Keratinocyte (primary cell): ENCODE measurements at regions not wholly inside any gene's neighbourhood (a gene's known extent, or its start where the extent isn't known, plus 50 kb on each side); places are given as distances from the start of the nearest gene placed in this dataset.

Source experiments
- DNase-seq: peaks from one replicate; pipeline ENCODE4 v3.0.0-alpha.2; 2011; ENCODE audit warnings: low read depth, missing footprints, low spot score
- FAIRE-seq: peaks from 2 replicates; lab custom pipeline; 2011; peaks lifted over from hg19 to GRCh38; lab: Jason Lieb, UNC
- H2AFZ ChIP-seq: 2 replicates; pipeline ENCODE4 v1.6.0; 2012; ENCODE audit warnings: low read length, control low read depth, inconsistent platforms; ENCODE audit not compliant: control insufficient read depth
- H3K27ac ChIP-seq: 2 replicates; pipeline ENCODE4 v1.5.1; 2011; ENCODE audit warnings: low read length; ENCODE audit not compliant: control insufficient read depth, insufficient read depth
- H3K27me3 ChIP-seq: 3 replicates; pipeline ENCODE4 v1.6.0; 2011; ENCODE audit warnings: low read length; ENCODE audit not compliant: control insufficient read depth, insufficient read depth; ENCODE audit errors: extremely low read depth
- H3K36me3 ChIP-seq, 2 experiments: 2 replicates in 1 of 2; 3 replicates in 1 of 2; pipeline ENCODE4 v1.5.1; 2011; ENCODE audit warnings: low read length in 2 of 2, mild to moderate bottlenecking in 1 of 2; ENCODE audit not compliant: control insufficient read depth in 2 of 2, insufficient read depth in 2 of 2; ENCODE audit errors: extremely low read depth in 1 of 2
- H3K4me1 ChIP-seq: 3 replicates; pipeline ENCODE4 v1.5.1; 2011; ENCODE audit warnings: low read length; ENCODE audit not compliant: control insufficient read depth, insufficient read depth; ENCODE audit errors: extremely low read depth
- H3K4me2 ChIP-seq: 3 replicates; pipeline ENCODE4 v1.6.0; 2011; ENCODE audit warnings: low read depth, low read length; ENCODE audit not compliant: control insufficient read depth, insufficient read depth; ENCODE audit errors: extremely low read depth
- H3K4me3 ChIP-seq, 3 experiments: fragments of 200-600 bp in 1 of 3; sonication (generic) in 1 of 3; 2 replicates in 2 of 3; 3 replicates in 1 of 3; pipeline ENCODE4 v1.5.1; 2011 to 2016; ENCODE audit warnings: low read length in 3 of 3, mild to moderate bottlenecking in 3 of 3, control low read depth in 2 of 3, inconsistent platforms in 1 of 3, low read depth in 1 of 3, mixed read lengths in 1 of 3, mixed run types in 1 of 3, moderate library complexity in 1 of 3; ENCODE audit not compliant: control insufficient read depth in 2 of 3, insufficient read depth in 2 of 3; ENCODE audit errors: extremely low read depth in 1 of 3
- H3K79me2 ChIP-seq: 2 replicates; pipeline ENCODE4 v1.6.0; 2012; ENCODE audit warnings: low read length; ENCODE audit not compliant: control insufficient read depth, insufficient read depth
- H3K9ac ChIP-seq: 3 replicates; pipeline ENCODE4 v1.6.0; 2011; ENCODE audit warnings: low read length; ENCODE audit not compliant: control insufficient read depth, insufficient read depth; ENCODE audit errors: extremely low read depth
- H3K9me1 ChIP-seq: 3 replicates; pipeline ENCODE4 v1.6.0; 2011; ENCODE audit warnings: low read length; ENCODE audit not compliant: control insufficient read depth, insufficient read depth; ENCODE audit errors: extremely low read depth
- H3K9me3 ChIP-seq: 2 replicates; pipeline ENCODE4 v1.5.1; 2012; ENCODE audit warnings: low read depth, low read length; ENCODE audit not compliant: control insufficient read depth
- H4K20me1 ChIP-seq: 3 replicates; pipeline ENCODE4 v1.6.0; 2011; ENCODE audit warnings: low read length; ENCODE audit not compliant: control insufficient read depth, insufficient read depth; ENCODE audit errors: extremely low read depth
- CTCF ChIP-seq, 3 experiments: IDR thresholded peaks in 1 of 3; conservative IDR thresholded peaks in 1 of 3; optimal IDR thresholded peaks in 1 of 3; 2 replicates in 2 of 3; 3 replicates in 1 of 3; pipeline versions ENCODE3 to v1.5.1; 2011; ENCODE audit warnings: low read length in 3 of 3, mild to moderate bottlenecking in 3 of 3, moderate library complexity in 2 of 3, control low read depth in 1 of 3, inconsistent platforms in 1 of 3; ENCODE audit not compliant: insufficient read depth in 2 of 3; ENCODE audit errors: extremely low read depth in 1 of 3
- EZH2 ChIP-seq: IDR thresholded peaks from one replicate; pipeline ENCODE4 v1.6.1; 2012; ENCODE audit warnings: inconsistent platforms, mild to moderate bottlenecking, low read length, moderate library complexity
- dilution Hi-C: fragments of 300-500 bp; cut with MboI; formaldehyde crosslinking; loops from one replicate; pipeline ENCODE4 v1.7.0; 2020; ENCODE audit warnings: low sequenced_read_pairs; ENCODE audit not compliant: extremely low pct_ligation_motif_present

- no peak for DNase-seq
- dilution Hi-C loops = no loop called here
- TF ChIP-seq CTCF (optimal IDR thresholded peaks at IDR 0.05 in 1 of 3, IDR thresholded peaks at IDR 0.05 in 1 of 3, conservative IDR thresholded peaks at IDR 0.05 in 1 of 3; ENCODE audit: extremely low read depth in 1 of 3, insufficient read depth in 2 of 3, low read length in 3 of 3) = no peak
- TF ChIP-seq EZH2 = no peak
- no peak for FAIRE-seq
- Histone ChIP-seq H3K27me3 (no peaks in the 10 kb centered on the region), H3K9me1 (no peaks in the 10 kb centered on the region), H3K79me2 (no peaks in the 10 kb centered on the region), H3K27ac (no peak overlapping the region), H3K4me2 (no peak overlapping the region), H3K36me3 (no peaks in the 10 kb centered on the region), H3K4me1 (no peaks in the 10 kb centered on the region), H3K4me3 (no peak overlapping the region), H3K9me3 (no peaks in the 10 kb centered on the region), H4K20me1 (no peaks in the 10 kb centered on the region), H2AFZ (no peak overlapping the region), H3K9ac (no peak overlapping the region)
These were observed 403.2 kb upstream of the SGCD start for GRCh38 chr5:155923784-155924183.

- Histone ChIP-seq H4K20me1 (no peaks in the 10 kb centered on the region), H3K4me2 (no peak overlapping the region), H3K9ac (no peak overlapping the region), H3K4me3 (no peak overlapping the region), H3K36me3 (no peaks in the 10 kb centered on the region), H3K9me3 (no peaks in the 10 kb centered on the region), H2AFZ (no peak overlapping the region), H3K27ac (no peak overlapping the region), H3K9me1 (no peaks in the 10 kb centered on the region), H3K27me3 (no peaks in the 10 kb centered on the region), H3K79me2 (no peaks in the 10 kb centered on the region), H3K4me1 (no peaks in the 10 kb centered on the region)
- no peak for TF ChIP-seq EZH2
- no peak for TF ChIP-seq CTCF (optimal IDR thresholded peaks at IDR 0.05 in 1 of 3, IDR thresholded peaks at IDR 0.05 in 1 of 3, conservative IDR thresholded peaks at IDR 0.05 in 1 of 3; ENCODE audit: extremely low read depth in 1 of 3, insufficient read depth in 2 of 3, low read length in 3 of 3)
- dilution Hi-C loops = no loop called here
- FAIRE-seq (no peak), DNase-seq (no peak)
These were observed 400.9 kb upstream of the SGCD start for GRCh38 chr5:155926031-155926430.
